ENCODE measurements at regions not wholly inside any gene's neighbourhood (a gene's known extent, or its start where the extent isn't known, plus 50 kb on each side); places are given as distances from the start of the nearest gene placed in this dataset.
"Not testable (repeated sequence)": the region's sequence is repeated elsewhere in the genome, so short reads cannot be mapped to it uniquely, and the experiment has no call there.

DNA sequence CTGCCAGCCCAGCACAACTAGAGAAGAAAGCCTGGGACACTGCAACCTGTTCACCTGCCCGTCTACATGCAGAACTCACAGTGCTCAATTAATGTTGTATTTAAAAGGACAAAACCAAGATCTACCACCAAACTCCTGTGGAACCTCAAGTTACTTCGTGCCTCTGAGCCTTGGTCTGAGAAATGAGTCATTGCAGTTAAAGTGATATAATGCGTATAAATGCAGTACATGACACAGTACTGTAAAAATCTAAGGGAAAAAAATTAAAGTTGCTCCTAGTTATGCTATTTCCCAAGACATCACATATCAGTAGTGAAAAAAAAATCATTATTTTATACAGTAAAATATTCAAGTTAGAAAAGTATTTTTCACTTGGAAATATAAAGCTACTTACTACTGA, 138.9 kb downstream of the ZIC4 start:
- no peak for DNase-seq
- TF ChIP-seq POLR2A (IDR thresholded peaks at IDR 0.05) (no peak), EP300 (IDR thresholded peaks at IDR 0.05) (no peak), POLR2AphosphoS5 (IDR thresholded peaks at IDR 0.05) (no peak)
- TF ChIP-seq, protein P1, sequence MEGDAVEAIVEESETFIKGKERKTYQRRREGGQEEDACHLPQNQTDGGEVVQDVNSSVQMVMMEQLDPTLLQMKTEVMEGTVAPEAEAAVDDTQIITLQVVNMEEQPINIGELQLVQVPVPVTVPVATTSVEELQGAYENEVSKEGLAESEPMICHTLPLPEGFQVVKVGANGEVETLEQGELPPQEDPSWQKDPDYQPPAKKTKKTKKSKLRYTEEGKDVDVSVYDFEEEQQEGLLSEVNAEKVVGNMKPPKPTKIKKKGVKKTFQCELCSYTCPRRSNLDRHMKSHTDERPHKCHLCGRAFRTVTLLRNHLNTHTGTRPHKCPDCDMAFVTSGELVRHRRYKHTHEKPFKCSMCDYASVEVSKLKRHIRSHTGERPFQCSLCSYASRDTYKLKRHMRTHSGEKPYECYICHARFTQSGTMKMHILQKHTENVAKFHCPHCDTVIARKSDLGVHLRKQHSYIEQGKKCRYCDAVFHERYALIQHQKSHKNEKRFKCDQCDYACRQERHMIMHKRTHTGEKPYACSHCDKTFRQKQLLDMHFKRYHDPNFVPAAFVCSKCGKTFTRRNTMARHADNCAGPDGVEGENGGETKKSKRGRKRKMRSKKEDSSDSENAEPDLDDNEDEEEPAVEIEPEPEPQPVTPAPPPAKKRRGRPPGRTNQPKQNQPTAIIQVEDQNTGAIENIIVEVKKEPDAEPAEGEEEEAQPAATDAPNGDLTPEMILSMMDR (IDR thresholded peaks at IDR 0.05), result no peak
- ATAC-seq (ENCODE audit: low FRiP score in 2 of 2), result no peak
- Histone ChIP-seq H3K4me1 (no peaks in the 10 kb centered on the region), H3K9me3 (peaks cover 0 to 7% (median 1%) of the 10 kb centered on the region in 4 donors), H3K27ac (no peak overlapping the region), H3K27me3 (no peaks in the 10 kb centered on the region), H3K36me3 (no peaks in the 10 kb centered on the region), H3K4me3 (no peak overlapping the region)
- WGBS, 2 donors, result 87 to 89% methylated on average over 3 of the region's 3 CpGs

DNA sequence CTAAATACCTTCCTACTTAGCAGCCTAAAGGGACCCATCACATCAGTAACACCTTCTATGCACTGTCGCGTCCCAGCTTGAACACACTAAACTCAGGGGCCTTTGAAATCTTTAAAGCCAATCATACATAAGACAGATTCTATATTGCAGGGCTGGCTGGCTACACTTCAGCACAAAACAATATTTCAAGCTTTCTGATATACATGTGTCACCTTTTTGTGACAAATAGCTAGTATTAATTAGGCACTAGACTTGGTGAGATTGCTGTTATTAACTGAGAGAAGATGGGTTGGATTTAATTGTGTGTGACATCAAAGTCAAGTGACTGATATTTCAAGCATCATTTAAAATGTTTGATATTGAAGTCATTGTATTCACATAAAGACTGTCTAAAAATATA, 148.4 kb downstream of the ZIC4 start:
- Histone ChIP-seq H3K27ac (no peak overlapping the region), H3K27me3 (no peaks in the 10 kb centered on the region), H3K36me3 (no peaks in the 10 kb centered on the region), H3K9me3 (no peaks in the 10 kb centered on the region), H3K4me3 (no peak overlapping the region), H3K4me1 (no peaks in the 10 kb centered on the region)
- TF ChIP-seq, protein P1 (IDR thresholded peaks at IDR 0.05), result no peak
- no peak for TF ChIP-seq POLR2A (IDR thresholded peaks at IDR 0.05)
- TF ChIP-seq EP300 (IDR thresholded peaks at IDR 0.05), result no peak
- no peak for TF ChIP-seq POLR2AphosphoS5 (IDR thresholded peaks at IDR 0.05)
- no peak for DNase-seq
- no peak for ATAC-seq (ENCODE audit: low FRiP score in 2 of 2)
- WGBS, 2 donors, result 82 to 90% methylated on average over 2 of the region's 2 CpGs

DNA sequence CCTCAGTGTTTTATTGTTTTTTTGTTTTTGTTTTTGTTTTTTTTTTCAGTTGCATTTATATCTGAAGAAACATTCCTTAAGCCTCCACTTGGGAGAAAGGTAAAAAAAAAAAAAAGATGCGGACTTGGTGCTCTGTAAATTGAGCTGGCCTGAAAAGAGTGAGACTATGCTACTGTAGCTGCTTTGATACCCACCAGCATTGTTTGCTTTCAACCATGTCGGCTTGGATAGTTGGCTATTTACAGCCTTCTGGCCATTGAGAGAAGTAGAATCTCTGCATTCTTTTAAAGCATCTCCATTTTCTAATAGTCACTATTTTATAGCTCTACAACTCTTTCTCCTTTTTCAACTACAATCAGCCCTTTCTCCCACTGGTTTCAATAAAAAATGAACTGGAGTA, 149.6 kb downstream of the ZIC4 start:
- Histone ChIP-seq H3K27ac (no peak overlapping the region), H3K27me3 (no peaks in the 10 kb centered on the region), H3K4me3 (no peak overlapping the region), H3K4me1 (no peaks in the 10 kb centered on the region), H3K36me3 (no peaks in the 10 kb centered on the region), H3K9me3 (no peaks in the 10 kb centered on the region)
- WGBS, 2 donors, result 63 to 64% methylated on average over 2 of the region's 2 CpGs
- DNase-seq, result no peak
- no peak for ATAC-seq (ENCODE audit: low FRiP score in 2 of 2)
- TF ChIP-seq, protein P1 (IDR thresholded peaks at IDR 0.05), result no peak

DNA sequence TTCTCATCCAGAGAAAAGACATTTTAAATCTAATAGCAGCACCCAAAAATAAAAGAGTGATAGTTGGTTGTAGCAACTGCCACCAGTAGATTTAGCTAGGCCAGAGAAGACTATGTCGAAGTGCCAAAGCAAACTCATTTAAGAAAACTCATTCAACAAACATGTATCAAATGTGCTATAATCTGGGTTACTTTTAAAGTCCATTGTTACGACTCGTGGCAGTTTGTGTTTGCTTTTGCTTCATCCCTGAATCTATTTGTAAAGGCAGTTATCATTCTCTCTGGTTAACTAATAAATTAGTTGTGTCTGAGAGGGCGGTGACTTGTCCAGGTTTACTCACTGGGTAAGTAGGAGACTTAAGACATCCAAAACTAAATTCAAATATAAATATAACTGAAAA, 159.4 kb downstream of the ZIC4 start:
- Histone ChIP-seq H3K4me3 (no peak overlapping the region), H3K4me1 (no peaks in the 10 kb centered on the region), H3K9me3 (no peaks in the 10 kb centered on the region), H3K36me3 (no peaks in the 10 kb centered on the region), H3K27me3 (no peaks in the 10 kb centered on the region), H3K27ac (no peak overlapping the region)
- WGBS, 2 donors, result 78 to 84% methylated on average over 4 of the region's 4 CpGs
- no peak for DNase-seq
- TF ChIP-seq POLR2AphosphoS5 (IDR thresholded peaks at IDR 0.05) (no peak), POLR2A (IDR thresholded peaks at IDR 0.05) (no peak), EP300 (IDR thresholded peaks at IDR 0.05) (no peak)
- TF ChIP-seq, protein P1 (IDR thresholded peaks at IDR 0.05), result no peak
- no peak for ATAC-seq (ENCODE audit: low FRiP score in 2 of 2)

DNA sequence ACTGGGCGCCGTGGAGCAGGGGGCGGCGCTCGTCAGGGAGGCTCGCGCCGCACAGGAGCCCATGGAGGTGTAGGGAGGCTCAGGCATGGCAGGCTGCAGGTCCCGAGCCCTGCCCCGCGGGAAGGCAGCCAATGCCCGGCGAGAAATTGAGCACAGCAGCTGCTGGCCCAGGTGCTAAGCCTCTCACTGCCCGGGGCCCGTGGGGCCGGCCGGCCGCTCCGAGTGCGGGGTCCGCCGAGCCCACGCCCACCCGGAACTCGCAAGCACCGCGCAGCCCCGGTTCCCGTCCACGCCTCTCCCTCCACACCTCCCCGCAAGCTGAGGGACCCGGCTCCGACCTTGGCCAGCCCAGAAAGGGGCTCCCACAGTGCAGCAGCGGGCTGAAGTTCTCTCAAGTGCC, 160.7 kb downstream of the ZIC4 start:
- H3K27ac ChIP-seq; H3K27me3 ChIP-seq; ATAC-seq (ENCODE audit: low FRiP score in 2 of 2); H3K9me3 ChIP-seq; H3K36me3 ChIP-seq; H3K4me3 ChIP-seq; H3K4me1 ChIP-seq: not testable (repeated sequence)
- peak in 1 of 2 donors; percentile 72 for DNase-seq
- 95% methylated on average over 6 to 34 of the region's 34 CpGs for WGBS, 2 donors

DNA sequence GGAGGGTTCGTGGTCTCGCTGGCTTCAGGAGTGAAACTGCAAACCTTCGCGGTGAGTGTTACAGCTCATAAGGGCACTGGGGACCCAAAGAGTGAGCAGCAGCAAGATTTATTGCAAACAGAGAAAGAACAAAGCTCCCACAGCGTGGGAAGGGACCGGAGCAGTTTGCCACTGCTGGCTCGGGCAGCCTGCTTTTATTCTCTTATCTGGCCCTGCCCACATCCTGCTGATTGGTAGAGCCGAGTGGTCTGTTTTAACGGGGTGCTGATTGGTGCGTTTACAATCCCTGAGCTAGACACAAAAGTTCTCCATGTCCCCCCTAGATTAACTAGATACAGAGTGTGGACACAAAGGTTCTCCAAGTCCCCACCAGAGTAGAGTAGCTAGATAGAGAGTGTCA, 161.3 kb downstream of the ZIC4 start:
- whole genome bisulfite sequencing, 2 donors, result 91 to 92% methylated on average over 9 to 10 of the region's 10 CpGs
- not testable (repeated sequence) for ATAC-seq (ENCODE audit: low FRiP score in 2 of 2); H3K9me3 ChIP-seq

More for the DNA sequence above, 161.3 kb downstream of the ZIC4 start:
- H3K4me3 ChIP-seq, H3K36me3 ChIP-seq, H3K27ac ChIP-seq, H3K4me1 ChIP-seq, H3K27me3 ChIP-seq, DNase-seq: not testable (repeated sequence)
